ENCODE measurements at regions not wholly inside any gene's neighbourhood (a gene's known extent, or its start where the extent isn't known, plus 50 kb on each side); places are given as distances from the start of the nearest gene placed in this dataset.

- ChIA-PET CTCF (no interaction called here), POLR2A (no interaction called here)
- no peaks in the 10 kb centered on the region for H3K9me3 Mint-ChIP-seq
- H3K4me1 Mint-ChIP-seq = no peaks in the 10 kb centered on the region
- no peaks in the 10 kb centered on the region for H3K27me3 Mint-ChIP-seq
- H3K36me3 Mint-ChIP-seq (ENCODE audit: low read depth) = no peaks in the 10 kb centered on the region
- no peak overlapping the region for H3K4me3 Mint-ChIP-seq
- DNase-seq = no peak
- no peak overlapping the region for H3K27ac Mint-ChIP-seq
These were observed 361.2 kb upstream of the C9orf72 start for GRCh38 chr9:27934471-27934870.

GRCh38 chr9:27939186-27939585, 365.9 kb upstream of the C9orf72 start:
- H3K27ac Mint-ChIP-seq = no peak overlapping the region
- no peak overlapping the region for H3K4me3 Mint-ChIP-seq
- ChIA-PET POLR2A (no interaction called here), CTCF (no interaction called here)
- no peaks in the 10 kb centered on the region for H3K27me3 Mint-ChIP-seq
- DNase-seq = no peak
- no peaks in the 10 kb centered on the region for H3K9me3 Mint-ChIP-seq
- H3K4me1 Mint-ChIP-seq = no peaks in the 10 kb centered on the region
- H3K36me3 Mint-ChIP-seq (ENCODE audit: low read depth) = no peaks in the 10 kb centered on the region

GRCh38 chr9:27940535-27940934, 367.3 kb upstream of the C9orf72 start:
- Mint-ChIP-seq H3K9me3 (no peaks in the 10 kb centered on the region), H3K36me3 (ENCODE audit: low read depth) (no peaks in the 10 kb centered on the region), H3K4me3 (no peak overlapping the region), H3K4me1 (no peaks in the 10 kb centered on the region), H3K27me3 (no peaks in the 10 kb centered on the region), H3K27ac (no peak overlapping the region)
- POLR2A ChIA-PET = no interaction called here
- no peak for DNase-seq
- CTCF ChIA-PET = interaction anchor here (0.6 kb wide), 1 partner anchor 583 kb away, joined by 3 read pairs; no protein-coding TSS in a partner anchor

- DNase-seq = no peak
- Mint-ChIP-seq H3K4me3 (no peak overlapping the region), H3K9me3 (no peaks in the 10 kb centered on the region), H3K36me3 (ENCODE audit: low read depth) (no peaks in the 10 kb centered on the region), H3K27me3 (no peaks in the 10 kb centered on the region), H3K4me1 (no peaks in the 10 kb centered on the region), H3K27ac (no peak overlapping the region)
- ChIA-PET CTCF (no interaction called here), POLR2A (no interaction called here)
These were observed 370.2 kb upstream of the C9orf72 start for GRCh38 chr9:27943501-27943900.

GRCh38 chr9:27945386-27945785, 372.1 kb upstream of the C9orf72 start:
- Mint-ChIP-seq H3K4me3 (no peak overlapping the region), H3K36me3 (ENCODE audit: low read depth) (no peaks in the 10 kb centered on the region), H3K4me1 (no peaks in the 10 kb centered on the region), H3K27me3 (no peaks in the 10 kb centered on the region), H3K9me3 (peaks cover 3% of the 10 kb centered on the region), H3K27ac (no peak overlapping the region)
- ChIA-PET CTCF (no interaction called here), POLR2A (no interaction called here)
- no peak for DNase-seq

GRCh38 chr9:27950382-27950781, 377.1 kb upstream of the C9orf72 start:
- no peak for DNase-seq
- Mint-ChIP-seq H3K27ac (no peak overlapping the region), H3K9me3 (peaks cover 3% of the 10 kb centered on the region), H3K4me3 (no peak overlapping the region), H3K27me3 (no peaks in the 10 kb centered on the region), H3K4me1 (no peaks in the 10 kb centered on the region), H3K36me3 (ENCODE audit: low read depth) (no peaks in the 10 kb centered on the region)
- CTCF ChIA-PET = no interaction called here
- POLR2A ChIA-PET = no interaction called here

- Mint-ChIP-seq H3K4me3 (no peak overlapping the region), H3K27ac (no peak overlapping the region), H3K9me3 (no peaks in the 10 kb centered on the region), H3K4me1 (no peaks in the 10 kb centered on the region), H3K27me3 (no peaks in the 10 kb centered on the region), H3K36me3 (ENCODE audit: low read depth) (no peaks in the 10 kb centered on the region)
- ChIA-PET POLR2A (no interaction called here), CTCF (no interaction called here)
- no peak for DNase-seq
These were observed 381.6 kb upstream of the C9orf72 start for GRCh38 chr9:27954858-27955257.

- H3K4me1 Mint-ChIP-seq = no peaks in the 10 kb centered on the region
- no peak for DNase-seq
- H3K4me3 Mint-ChIP-seq = no peak overlapping the region
- no peaks in the 10 kb centered on the region for H3K36me3 Mint-ChIP-seq (ENCODE audit: low read depth)
- ChIA-PET CTCF (no interaction called here), POLR2A (no interaction called here)
- peaks cover 3% of the 10 kb centered on the region for H3K9me3 Mint-ChIP-seq
- no peak overlapping the region for H3K27ac Mint-ChIP-seq
- no peaks in the 10 kb centered on the region for H3K27me3 Mint-ChIP-seq
These were observed 390.6 kb upstream of the C9orf72 start for GRCh38 chr9:27963836-27964235.

- Mint-ChIP-seq H3K9me3 (peaks cover 3% of the 10 kb centered on the region), H3K27ac (no peak overlapping the region), H3K27me3 (no peaks in the 10 kb centered on the region), H3K36me3 (ENCODE audit: low read depth) (no peaks in the 10 kb centered on the region), H3K4me3 (no peak overlapping the region), H3K4me1 (no peaks in the 10 kb centered on the region)
- no peak for DNase-seq
- ChIA-PET CTCF (no interaction called here), POLR2A (no interaction called here)
These were observed 393.9 kb upstream of the C9orf72 start for GRCh38 chr9:27967210-27967609.

- Mint-ChIP-seq H3K9me3 (no peaks in the 10 kb centered on the region), H3K4me1 (no peaks in the 10 kb centered on the region), H3K27me3 (no peaks in the 10 kb centered on the region), H3K27ac (no peak overlapping the region), H3K4me3 (no peak overlapping the region), H3K36me3 (ENCODE audit: low read depth) (no peaks in the 10 kb centered on the region)
- no peak for DNase-seq
- POLR2A ChIA-PET = no interaction called here
- CTCF ChIA-PET = no interaction called here
These were observed 404.6 kb upstream of the C9orf72 start for GRCh38 chr9:27977931-27978330.

- Mint-ChIP-seq H3K4me1 (no peaks in the 10 kb centered on the region), H3K27ac (no peak overlapping the region), H3K9me3 (peaks cover 5% of the 10 kb centered on the region), H3K36me3 (ENCODE audit: low read depth) (no peaks in the 10 kb centered on the region), H3K4me3 (no peak overlapping the region), H3K27me3 (no peaks in the 10 kb centered on the region)
- ChIA-PET CTCF (no interaction called here), POLR2A (no interaction called here)
- DNase-seq = no peak
These were observed 412.4 kb upstream of the C9orf72 start for GRCh38 chr9:27985714-27986113.

- Mint-ChIP-seq H3K4me1 (no peaks in the 10 kb centered on the region), H3K4me3 (no peak overlapping the region), H3K9me3 (peaks cover 4% of the 10 kb centered on the region), H3K27me3 (no peaks in the 10 kb centered on the region), H3K27ac (no peak overlapping the region), H3K36me3 (ENCODE audit: low read depth) (no peaks in the 10 kb centered on the region)
- CTCF ChIA-PET = no interaction called here
- no peak for DNase-seq
- POLR2A ChIA-PET = no interaction called here
These were observed 417.2 kb upstream of the C9orf72 start for GRCh38 chr9:27990524-27990923.

GRCh38 chr9:27991221-27991620, 417.9 kb upstream of the C9orf72 start:
- peaks cover 3% of the 10 kb centered on the region for H3K9me3 Mint-ChIP-seq
- H3K4me3 Mint-ChIP-seq = no peak overlapping the region
- H3K36me3 Mint-ChIP-seq (ENCODE audit: low read depth) = no peaks in the 10 kb centered on the region
- H3K27ac Mint-ChIP-seq = no peak overlapping the region
- POLR2A ChIA-PET = no interaction called here
- no peaks in the 10 kb centered on the region for H3K4me1 Mint-ChIP-seq
- DNase-seq = no peak
- CTCF ChIA-PET = no interaction called here
- no peaks in the 10 kb centered on the region for H3K27me3 Mint-ChIP-seq

- DNase-seq = no peak
- Mint-ChIP-seq H3K27me3 (no peaks in the 10 kb centered on the region), H3K4me1 (no peaks in the 10 kb centered on the region), H3K9me3 (no peaks in the 10 kb centered on the region), H3K4me3 (no peak overlapping the region), H3K36me3 (ENCODE audit: low read depth) (no peaks in the 10 kb centered on the region), H3K27ac (no peak overlapping the region)
- ChIA-PET CTCF (no interaction called here), POLR2A (no interaction called here)
These were observed 427.8 kb upstream of the C9orf72 start for GRCh38 chr9:28001096-28001495.

GRCh38 chr9:28004900-28005299, 431.6 kb upstream of the C9orf72 start:
- POLR2A ChIA-PET = no interaction called here
- Mint-ChIP-seq H3K27me3 (no peaks in the 10 kb centered on the region), H3K36me3 (ENCODE audit: low read depth) (no peaks in the 10 kb centered on the region), H3K9me3 (no peaks in the 10 kb centered on the region), H3K4me3 (no peak overlapping the region), H3K27ac (no peak overlapping the region), H3K4me1 (no peaks in the 10 kb centered on the region)
- CTCF ChIA-PET = no interaction called here
- no peak for DNase-seq

Data from activated CD4-positive, alpha-beta memory T cell treated with anti-CD3 and anti-CD28 coated beads, Interleukin-2, amount 10 ng/mL, durations not matched to agents 7 days and 5 days (primary cell).